ENCODE measurements at regions not wholly inside any gene's neighbourhood (a gene's known extent, or its start where the extent isn't known, plus 50 kb on each side); places are given as distances from the start of the nearest gene placed in this dataset.

- TF ChIP-seq CHD7 (IDR thresholded peaks at IDR 0.05; ENCODE audit: insufficient replicate concordance, low read length) (no peak), KDM1A (IDR thresholded peaks at IDR 0.05; ENCODE audit: borderline replicate concordance, low read length) (no peak), USF2 (IDR thresholded peaks at IDR 0.05; ENCODE audit: low read length) (no peak), FOSL1 (IDR thresholded peaks at IDR 0.05; ENCODE audit: insufficient read depth, low read depth, low read length) (no peak), SIRT6 (IDR thresholded peaks at IDR 0.05; ENCODE audit: low read length) (no peak), CHD2 (IDR thresholded peaks at IDR 0.05; ENCODE audit: low read length) (no peak), CEBPB (IDR thresholded peaks at IDR 0.05; ENCODE audit: low read depth, low read length) (no peak), BCL11A (IDR thresholded peaks at IDR 0.05; ENCODE audit: low read depth in 2 of 2, low read length in 2 of 2) (no peak), SP2 (IDR thresholded peaks at IDR 0.05; ENCODE audit: low read length) (no peak), TEAD4 (IDR thresholded peaks at IDR 0.05; ENCODE audit: low read depth, low read length) (no peak), POLR2AphosphoS5 (IDR thresholded peaks at IDR 0.05; ENCODE audit: low read depth, low read length) (no peak), RBBP5 (IDR thresholded peaks at IDR 0.05; ENCODE audit: borderline replicate concordance, low read depth, low read length) (no peak)
Measured at GRCh38 chr3:150133293-150133692, 162.6 kb upstream of the PFN2 start (continued).
